ENCODE measurements at regions not wholly inside any gene's neighbourhood (a gene's known extent, or its start where the extent isn't known, plus 50 kb on each side); places are given as distances from the start of the nearest gene placed in this dataset.
A peak's percentile ranks its signal among the peaks of the same experiment; 100 is the strongest.

DNA sequence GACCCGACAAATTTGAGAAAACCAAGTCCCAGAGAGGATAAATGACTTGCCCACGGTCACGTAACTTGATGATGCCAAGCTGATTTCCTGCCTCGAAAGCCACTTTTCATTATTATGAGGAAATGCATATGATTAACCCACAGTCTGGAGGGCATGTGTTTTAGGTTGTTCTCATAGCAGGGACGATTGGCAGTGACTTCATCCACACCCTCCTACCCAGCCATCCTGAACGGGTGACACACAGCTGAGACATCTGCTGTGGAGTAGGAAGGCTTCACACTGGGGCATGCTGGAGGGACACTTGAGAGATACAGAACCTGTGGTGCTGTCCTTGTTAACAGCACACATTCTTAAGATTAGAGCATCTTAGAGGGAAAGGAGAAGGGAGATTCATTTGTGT lies 65.4 kb upstream of the WDFY2 start:
- DNase-seq (ENCODE audit: low spot score) = no peak

DNA sequence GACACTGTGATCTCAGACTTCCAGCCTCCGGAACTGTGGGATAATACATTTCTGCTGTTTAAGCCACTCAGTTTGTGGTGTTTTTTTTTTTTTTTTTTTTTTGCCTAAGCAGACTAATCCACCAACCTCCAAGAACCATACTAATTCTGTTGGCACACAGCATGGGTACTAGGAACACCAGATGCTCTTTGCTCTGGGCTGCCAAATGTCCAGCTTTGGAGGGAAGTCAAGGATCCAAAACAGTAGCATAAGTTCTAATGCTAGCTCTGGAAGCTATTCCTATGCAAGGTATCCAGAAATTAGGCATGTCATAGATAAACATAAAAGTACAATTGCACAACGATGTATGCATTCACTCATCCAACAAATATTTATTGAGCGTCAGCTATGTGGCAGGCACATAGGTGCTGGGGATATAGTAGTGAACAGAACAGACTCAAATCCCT lies 64.5 kb upstream of the WDFY2 start:
- DNase-seq (ENCODE audit: low spot score) = no peak

DNA sequence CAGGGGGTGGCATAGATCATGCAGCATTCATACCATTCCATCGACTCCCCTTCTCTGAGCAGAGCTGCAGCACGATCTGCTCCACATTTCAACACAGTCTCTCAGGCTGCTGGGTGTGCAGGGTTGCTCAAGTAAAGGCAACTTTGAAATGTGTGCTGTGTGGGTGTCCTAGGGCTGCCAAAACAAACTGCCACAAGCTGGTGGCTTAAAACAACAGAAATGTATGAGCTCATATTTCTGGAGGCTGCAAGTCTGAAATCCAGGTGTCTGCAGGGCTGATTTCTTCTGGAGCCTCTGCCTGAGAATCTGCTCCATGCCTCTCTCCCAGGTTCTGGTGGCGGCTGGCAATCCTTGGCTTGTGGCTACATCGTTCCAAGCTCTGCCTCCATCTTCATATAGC lies 63.7 kb upstream of the WDFY2 start:
- DNase-seq (ENCODE audit: low spot score) = no peak

DNA sequence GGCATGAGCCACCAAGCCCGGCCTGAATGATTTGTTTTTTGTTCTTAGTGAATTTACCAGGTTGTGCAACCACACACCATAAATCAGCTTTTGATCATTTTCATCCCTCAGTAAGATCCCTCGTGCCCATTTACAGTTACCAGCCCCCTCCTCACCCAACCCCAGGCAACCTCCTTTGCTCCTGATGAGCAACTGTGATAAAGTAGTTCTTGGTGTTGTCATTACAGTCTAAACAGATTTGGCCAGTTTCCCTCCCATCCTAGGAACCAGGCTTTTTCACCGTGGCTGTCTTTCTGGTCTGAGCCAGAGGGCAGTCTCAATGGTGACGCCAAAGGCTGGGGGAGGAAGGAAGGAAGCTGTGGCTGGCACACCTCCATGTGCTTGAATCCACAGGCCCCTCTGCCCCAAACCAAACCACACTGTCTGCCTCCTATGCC lies 61.2 kb upstream of the WDFY2 start:
- DNase-seq (ENCODE audit: low spot score) = no peak

DNA sequence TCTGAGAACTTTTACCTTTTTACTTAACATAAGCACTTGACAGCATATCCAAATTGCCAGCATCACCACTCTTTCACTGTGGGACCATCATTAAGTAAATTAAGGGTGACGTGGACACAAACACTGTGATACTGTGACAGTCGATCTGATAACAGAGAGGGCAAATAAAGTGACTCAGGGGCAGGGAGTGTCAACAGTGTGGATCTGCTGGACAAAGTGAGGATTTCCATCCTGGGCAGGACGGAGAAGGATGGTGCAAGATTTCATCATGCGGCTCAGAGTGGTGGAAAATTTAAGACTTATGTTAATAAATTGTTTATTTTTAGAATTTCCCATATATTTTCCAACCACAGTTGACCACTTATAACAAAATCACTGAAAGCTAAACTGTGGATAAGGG lies 60.0 kb upstream of the WDFY2 start:
- no peak for DNase-seq (ENCODE audit: low spot score)

DNA sequence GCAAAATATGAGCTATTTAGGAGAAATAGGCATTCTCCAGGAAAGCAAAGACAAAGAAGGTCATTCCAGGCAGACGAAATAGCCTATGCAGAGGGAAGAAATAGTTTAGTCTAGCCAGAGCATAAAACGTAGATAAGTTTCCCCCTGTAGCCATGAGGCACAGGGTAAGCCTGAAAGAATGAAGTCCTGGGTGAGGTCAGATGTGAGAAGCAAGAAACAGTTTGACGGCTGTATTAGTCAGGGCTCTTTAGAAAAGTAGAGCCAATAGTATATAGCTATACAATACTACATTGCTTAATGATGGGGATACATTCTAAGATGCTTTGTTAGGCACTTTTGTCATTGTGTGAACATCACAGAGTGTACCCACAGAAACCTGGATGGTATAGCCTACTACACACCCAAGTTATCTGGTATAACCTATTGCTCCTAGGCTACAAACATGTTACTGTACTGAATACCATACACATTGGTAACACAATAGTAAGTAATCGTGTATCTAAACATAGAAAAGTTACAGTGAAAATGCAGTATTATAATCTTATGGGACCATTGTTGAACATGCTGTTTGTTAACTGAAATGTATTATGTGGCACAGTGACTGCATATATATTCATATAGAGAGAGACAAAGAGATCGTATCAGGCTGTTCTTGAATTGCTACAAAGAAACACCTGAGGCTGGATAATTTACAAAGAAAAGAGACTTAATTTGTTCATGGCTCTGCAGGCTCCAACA lies 59.3 kb upstream of the WDFY2 start:
- DNase-seq (ENCODE audit: low spot score) = no peak

DNA sequence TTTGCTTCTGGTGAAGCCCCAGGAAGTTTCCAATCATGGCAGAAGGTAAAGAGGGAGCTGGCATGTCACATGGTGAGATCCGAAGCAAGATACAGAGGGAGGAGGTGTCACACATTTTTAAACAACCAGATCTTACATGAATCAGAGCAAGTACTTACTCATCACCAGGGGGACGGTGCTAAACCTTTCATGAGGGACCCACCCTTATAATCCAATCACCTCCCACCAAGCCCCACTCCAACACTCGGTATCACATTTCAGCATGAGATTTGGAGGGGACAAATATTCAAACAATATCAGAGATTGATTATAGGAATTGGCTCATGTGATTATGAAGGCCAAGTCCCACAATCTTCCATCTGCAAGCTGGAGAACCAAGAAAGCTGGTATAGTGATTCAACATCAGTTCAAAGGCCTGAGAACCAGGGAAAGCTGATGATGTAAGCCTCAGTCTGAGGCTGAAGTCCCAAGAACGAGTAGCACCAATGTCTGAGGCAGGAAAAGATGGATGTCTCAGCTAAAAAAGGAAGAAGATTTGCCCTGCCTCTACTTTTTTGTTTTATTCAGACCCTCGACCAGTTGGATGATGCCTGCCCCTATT lies 58.6 kb upstream of the WDFY2 start:
- no peak for DNase-seq (ENCODE audit: low spot score)

DNA sequence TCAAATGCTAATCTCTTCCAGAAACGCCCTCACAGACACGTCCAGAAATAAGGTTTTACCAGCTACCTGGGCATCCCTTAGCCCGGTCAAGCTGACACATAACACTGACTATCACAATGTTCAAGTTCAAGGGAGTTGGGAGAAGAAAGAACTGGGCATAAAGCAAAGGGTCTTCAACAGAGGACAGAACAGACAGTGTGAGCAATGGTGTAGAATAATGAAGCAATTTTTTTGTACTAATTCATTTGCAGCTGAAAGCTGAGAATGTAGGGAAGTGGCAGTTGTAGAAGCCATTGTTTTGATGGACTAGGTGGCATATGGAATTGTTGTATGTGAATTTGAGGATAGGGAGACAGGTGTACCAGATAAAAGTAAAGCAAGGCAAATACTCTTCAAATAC lies 58.1 kb upstream of the WDFY2 start:
- no peak for DNase-seq (ENCODE audit: low spot score)

DNA sequence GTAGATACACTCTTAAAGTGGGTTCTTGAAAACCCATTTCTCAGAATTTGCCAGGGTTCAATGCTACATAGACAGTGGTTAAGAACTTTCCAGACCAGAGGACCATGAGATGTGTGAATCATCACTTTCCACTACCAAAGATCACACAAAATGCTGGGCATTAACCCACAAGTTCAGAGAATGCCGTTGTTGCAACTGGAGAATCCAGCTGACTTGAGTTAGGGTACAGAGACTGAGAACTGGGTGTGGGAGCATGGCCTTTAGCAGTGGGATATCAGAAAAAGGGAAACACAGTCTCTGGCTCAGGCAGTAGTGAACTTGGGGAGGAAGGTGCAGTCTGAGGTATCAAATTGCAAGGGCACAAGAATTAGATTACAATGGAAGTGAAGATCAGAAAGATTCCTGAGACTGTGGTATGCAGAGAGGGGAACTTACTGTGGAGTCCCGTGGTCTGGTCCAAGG lies 51.5 kb upstream of the WDFY2 start:
- peak; percentile 35 for DNase-seq (ENCODE audit: low spot score)

DNA sequence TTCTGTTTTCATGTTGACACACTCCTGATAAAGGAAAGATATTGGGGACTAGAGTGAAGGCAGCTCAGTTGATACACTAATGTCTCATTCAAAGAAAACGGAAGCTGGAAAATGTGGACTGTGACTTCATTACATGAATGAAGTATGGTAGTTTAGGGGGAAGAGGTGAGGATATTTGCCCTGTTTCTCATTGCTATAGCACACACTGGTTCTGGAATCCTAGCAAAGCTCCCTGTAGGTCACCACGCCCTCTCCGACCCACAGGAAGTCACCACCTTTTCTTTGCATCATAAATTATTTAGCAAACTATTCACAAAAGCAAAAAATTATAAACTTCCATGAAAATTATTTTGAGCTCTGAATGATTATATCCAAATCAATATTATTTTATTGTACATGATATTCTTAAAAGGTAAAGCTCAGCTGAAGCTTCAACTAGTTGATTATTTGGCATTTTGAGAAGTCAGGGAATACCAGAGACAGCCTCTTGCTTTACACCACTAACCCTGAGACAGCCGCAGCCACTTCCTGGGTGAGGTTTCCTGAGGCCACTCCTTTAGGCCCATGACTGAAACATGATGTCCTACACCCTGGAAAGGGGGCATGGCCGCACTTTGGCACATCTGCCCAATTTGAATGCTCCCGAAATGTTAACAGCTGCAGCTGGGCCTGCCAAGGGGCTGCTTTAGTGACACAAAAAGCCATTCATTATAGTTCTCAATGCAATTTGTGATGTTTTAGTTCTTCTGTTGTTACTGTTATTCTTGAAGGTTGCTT lies 50.0 kb upstream of the WDFY2 start:
- no peak for DNase-seq (ENCODE audit: low spot score)
